ENCODE measurements at regions not wholly inside any gene's neighbourhood (a gene's known extent, or its start where the extent isn't known, plus 50 kb on each side); places are given as distances from the start of the nearest gene placed in this dataset.

GRCh38 chr20:52645822-52646221 is 326.3 kb upstream of the TSHZ2 start:
- no peak for DNase-seq (ENCODE audit: low read depth)

DNA sequence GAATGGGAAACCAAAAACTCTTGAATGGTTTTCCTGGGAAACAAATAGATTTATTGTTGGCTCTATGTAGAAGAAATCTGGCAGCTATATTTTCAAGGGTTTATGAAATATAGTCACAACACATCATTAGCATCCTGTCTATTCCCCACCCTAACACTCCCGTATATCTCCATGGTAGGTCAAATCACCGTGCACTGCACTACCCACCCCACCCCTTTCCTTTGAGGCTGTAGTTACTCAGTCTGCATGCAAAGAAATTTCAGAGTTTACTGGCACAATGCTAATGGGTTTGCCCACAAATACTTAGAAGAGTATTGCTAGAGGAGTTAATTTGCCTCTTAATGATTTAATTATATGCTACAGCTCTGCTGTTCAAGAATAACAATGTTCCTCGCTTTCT is 329.1 kb upstream of the TSHZ2 start:
- no peak for DNase-seq (ENCODE audit: low read depth)

DNA sequence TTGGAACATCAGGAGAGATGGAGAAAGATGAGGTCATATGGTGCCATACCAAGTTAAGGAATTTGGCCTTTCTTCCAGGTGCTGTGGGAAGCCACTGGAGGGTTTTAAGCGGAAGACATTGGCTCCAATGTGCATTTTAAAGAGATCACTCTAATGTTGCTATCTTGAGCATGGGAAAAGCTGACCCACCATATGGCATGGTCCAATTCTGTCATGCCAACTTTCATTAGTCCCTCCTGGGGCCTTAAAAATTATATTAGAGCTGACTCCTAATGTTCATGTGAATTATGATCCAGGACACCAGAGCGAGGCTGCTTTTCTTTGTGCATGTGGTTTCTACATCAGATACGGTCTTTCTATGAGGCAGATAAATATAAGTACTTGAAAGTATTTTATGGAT is 335.0 kb upstream of the TSHZ2 start:
- DNase-seq (ENCODE audit: low read depth): no peak

DNA sequence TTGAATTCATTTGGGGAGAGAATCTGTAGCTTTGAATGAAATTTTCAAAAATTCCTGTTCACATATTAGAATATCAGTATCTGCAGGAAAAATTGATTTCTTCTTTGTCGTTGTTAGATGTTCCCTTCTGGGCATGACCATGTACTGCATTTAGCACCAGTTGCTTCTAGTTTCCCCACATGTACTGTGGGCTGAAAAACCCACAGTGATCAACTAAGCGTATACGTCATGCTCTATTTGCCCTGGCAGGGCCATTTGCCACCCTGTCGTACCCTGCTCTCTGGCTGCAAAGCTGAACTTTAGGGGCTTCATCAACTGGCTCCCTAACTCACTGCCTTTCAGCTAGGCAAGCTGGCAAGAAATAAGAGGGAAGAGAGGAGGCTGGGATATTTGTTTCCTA is 340.7 kb upstream of the TSHZ2 start:
- no peak for DNase-seq (ENCODE audit: low read depth)

DNA sequence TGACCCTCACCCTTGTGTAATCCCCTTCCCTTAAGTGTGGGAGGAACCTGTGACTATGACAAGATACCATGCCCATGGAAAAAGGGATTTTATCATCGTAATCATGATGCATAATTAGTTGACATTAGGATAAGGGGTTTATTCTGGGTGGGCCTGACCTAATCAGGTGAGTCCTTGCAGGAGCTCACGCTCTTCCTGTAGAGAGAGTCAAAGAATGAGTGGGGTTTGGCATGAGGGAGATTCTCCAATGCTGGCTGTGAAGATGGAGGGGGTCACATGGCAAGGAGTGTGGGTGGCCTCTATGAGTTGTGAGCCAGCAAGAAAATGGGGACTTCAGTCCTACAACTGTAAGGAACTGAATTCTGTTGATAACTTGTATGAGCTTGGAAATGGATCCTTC is 342.0 kb upstream of the TSHZ2 start:
- DNase-seq (ENCODE audit: low read depth): no peak

- no peak for DNase-seq (ENCODE audit: low read depth)
Observed at GRCh38 chr20:52624281-52624680, 347.9 kb upstream of the TSHZ2 start.

- no peak for DNase-seq (ENCODE audit: low read depth)
Observed at GRCh38 chr20:52622081-52622480, 350.1 kb upstream of the TSHZ2 start.

DNA sequence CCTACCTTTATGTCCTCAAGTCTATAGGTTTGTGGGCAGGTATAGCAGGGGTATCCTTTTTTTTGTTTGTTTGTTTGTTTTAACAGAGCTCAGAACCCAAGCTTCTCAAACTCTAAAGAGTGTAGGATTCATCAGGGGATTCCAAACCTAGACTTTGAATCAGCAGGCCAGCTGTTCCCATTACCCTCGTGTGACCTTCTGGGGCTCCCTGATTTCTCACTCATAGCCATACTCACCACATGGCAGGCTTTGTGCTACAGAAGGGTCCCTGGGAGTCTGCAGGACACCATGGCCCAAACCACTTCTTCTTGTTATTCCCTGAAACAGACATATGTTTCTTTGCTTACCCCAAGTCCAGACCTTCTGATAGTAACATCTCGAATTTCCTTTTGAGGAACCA is 350.8 kb upstream of the TSHZ2 start:
- DNase-seq (ENCODE audit: low read depth): no peak

GRCh38 chr20:52619671-52620070 is 352.5 kb upstream of the TSHZ2 start:
- no peak for DNase-seq (ENCODE audit: low read depth)

- no peak for DNase-seq (ENCODE audit: low read depth)
Observed at GRCh38 chr20:52619101-52619500, 353.1 kb upstream of the TSHZ2 start.

- no peak for DNase-seq (ENCODE audit: low read depth)
Observed at GRCh38 chr20:52616629-52617028, 355.5 kb upstream of the TSHZ2 start.

GRCh38 chr20:52614051-52614863 is 357.9 kb upstream of the TSHZ2 start:
- no peak for DNase-seq (ENCODE audit: low read depth)

- no peak for DNase-seq (ENCODE audit: low read depth)
Observed at GRCh38 chr20:52612046-52612632, 360.0 kb upstream of the TSHZ2 start.

GRCh38 chr20:52610749-52611148 is 361.4 kb upstream of the TSHZ2 start:
- DNase-seq (ENCODE audit: low read depth): no peak

DNA sequence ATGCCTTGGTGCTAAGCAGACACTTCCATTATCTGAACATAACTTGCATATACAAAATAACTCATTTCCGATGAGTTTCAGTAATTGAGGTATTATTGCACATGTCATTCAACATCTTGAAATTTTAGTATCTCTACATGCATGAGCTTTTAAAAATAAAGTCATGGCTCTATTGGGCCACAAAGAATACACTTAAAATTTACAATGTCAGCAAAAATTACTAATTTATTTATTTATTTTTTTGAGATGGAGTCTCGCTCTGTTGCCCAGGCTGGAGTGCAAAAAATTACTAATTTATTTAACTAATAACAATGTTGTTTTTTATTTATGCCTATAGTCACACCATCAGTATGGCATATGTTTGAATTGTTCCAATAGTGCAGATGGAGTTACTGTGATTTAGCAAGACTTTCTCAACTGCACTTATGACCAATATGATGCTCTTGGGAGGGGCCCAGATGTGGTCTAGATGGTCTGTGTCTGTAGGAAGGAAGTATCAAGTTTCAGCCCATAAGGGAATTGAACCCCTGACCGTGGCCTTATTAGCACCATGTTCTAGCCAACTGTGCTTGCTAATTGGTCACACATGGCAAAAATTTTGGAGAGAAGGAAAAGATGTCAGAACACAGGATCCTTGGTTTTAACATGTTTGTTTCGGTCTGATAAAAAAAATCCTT is 370.7 kb upstream of the TSHZ2 start:
- DNase-seq (ENCODE audit: low read depth): peak; percentile 76

- no peak for DNase-seq (ENCODE audit: low read depth)
Observed at GRCh38 chr20:52596256-52596655, 375.9 kb upstream of the TSHZ2 start.

DNA sequence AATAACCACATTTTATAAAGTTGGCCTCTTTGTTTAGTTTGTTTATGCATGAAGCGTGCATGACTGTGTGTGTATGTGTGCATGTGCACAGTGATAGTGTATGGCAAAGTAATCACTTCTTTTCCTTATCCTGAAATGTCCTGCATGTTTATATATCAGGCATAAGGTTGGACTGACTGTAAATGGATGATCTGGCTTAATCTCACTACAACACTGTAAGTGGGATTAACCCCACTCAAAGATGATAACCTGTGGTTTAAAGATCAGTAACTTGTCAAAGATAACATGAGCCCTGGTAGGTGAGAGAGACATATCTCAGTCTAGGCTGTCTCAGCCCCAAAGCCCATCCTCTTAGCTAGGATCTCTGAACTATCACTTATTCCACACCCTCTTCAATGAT is 376.6 kb upstream of the TSHZ2 start:
- no peak for DNase-seq (ENCODE audit: low read depth)

GRCh38 chr20:52593654-52594053 is 378.5 kb upstream of the TSHZ2 start:
- peak; percentile 28 for DNase-seq (ENCODE audit: low read depth)

DNA sequence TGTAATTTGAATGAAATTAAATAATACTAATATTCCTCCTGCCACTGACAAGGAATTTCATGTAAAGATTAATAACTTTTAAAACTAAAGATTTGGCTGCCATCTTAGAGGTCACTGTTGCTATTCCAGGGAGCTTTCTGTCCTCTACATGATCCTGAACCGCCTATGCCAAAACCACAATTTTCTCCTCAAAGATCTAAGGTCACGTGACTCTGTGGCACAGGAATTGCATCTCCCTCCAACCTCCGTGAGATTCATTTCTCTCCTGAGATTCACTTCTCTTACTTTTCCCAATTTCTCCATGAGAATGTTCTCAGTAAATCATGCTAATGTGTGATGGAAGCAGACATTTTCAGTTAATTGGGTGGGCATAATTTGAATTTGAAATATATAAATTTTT is 379.6 kb upstream of the TSHZ2 start:
- peak; percentile 6 for DNase-seq (ENCODE audit: low read depth)

DNA sequence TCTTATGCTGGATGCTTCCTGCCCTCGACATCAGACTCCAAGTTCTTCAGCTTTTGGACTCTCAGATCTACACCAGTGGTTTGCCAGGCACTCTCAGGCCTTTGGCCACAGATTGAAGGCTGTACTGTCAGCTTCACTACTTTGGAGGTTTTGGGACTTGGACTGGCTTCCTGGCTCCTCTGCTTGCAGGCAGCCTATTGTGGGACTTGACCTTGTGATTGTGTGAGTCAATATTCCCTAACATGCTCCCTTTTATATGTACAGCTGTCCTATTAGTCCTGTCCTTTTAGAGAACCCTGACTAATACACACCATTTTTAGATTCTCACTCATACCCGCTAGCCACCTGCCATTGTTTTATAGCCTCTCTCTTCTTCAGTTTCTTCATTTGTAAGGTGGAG is 382.1 kb upstream of the TSHZ2 start:
- no peak for DNase-seq (ENCODE audit: low read depth)

GRCh38 chr20:52589251-52589812 is 382.8 kb upstream of the TSHZ2 start:
- DNase-seq (ENCODE audit: low read depth): no peak

DNA sequence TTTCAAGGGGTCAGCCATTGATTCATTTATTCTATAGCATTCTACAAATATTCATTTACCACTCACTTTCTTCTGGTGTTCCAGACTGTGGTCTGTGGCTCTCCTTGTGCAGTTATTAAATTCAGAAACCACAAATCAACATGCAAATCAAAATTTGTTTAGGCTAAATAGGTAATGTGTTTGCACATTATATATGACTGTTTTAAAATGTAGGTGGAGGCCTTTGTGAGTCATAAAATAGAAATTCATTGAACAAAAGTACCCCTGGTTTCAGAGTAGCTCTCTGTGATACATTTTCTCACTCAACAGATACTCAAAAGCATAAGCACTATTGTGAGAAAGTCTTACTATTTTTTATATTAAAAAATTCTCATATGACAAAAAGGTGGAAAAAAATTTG is 385.5 kb upstream of the TSHZ2 start:
- DNase-seq (ENCODE audit: low read depth): no peak

- no peak for DNase-seq (ENCODE audit: low read depth)
Observed at GRCh38 chr20:52585333-52585732, 386.8 kb upstream of the TSHZ2 start.
